ENCODE measurements at regions not wholly inside any gene's neighbourhood (a gene's known extent, or its start where the extent isn't known, plus 50 kb on each side); places are given as distances from the start of the nearest gene placed in this dataset.

- Histone ChIP-seq H3K9me3 (ENCODE audit: control insufficient read depth, low read length) (no peaks in the 10 kb centered on the region), H3K4me3 (ENCODE audit: insufficient read depth, low read depth, low read length, poor library complexity, severe bottlenecking) (no peak overlapping the region), H3K36me3 (ENCODE audit: control insufficient read depth, insufficient read depth, low read length) (no peaks in the 10 kb centered on the region), H3K4me1 (ENCODE audit: control insufficient read depth, insufficient read depth, low read length, poor library complexity, severe bottlenecking) (no peaks in the 10 kb centered on the region), H3K27ac (ENCODE audit: insufficient read depth, low read length, poor library complexity, severe bottlenecking) (no peak overlapping the region), H3K27me3 (replicated peaks; ENCODE audit: control insufficient read depth, insufficient read depth, low read length, poor library complexity, severe bottlenecking) (no peaks in the 10 kb centered on the region)
- DNase-seq: no peak
These were observed 106.0 kb upstream of the LINGO1 start for GRCh38 chr15:77738441-77739302.

GRCh38 chr15:77738038-77738370, 105.3 kb upstream of the LINGO1 start:
- no peaks in the 10 kb centered on the region for H3K9me3 ChIP-seq (ENCODE audit: control insufficient read depth, low read length)
- H3K36me3 ChIP-seq (ENCODE audit: control insufficient read depth, insufficient read depth, low read length): no peaks in the 10 kb centered on the region
- H3K4me1 ChIP-seq (ENCODE audit: control insufficient read depth, insufficient read depth, low read length, poor library complexity, severe bottlenecking): no peaks in the 10 kb centered on the region
- DNase-seq: no peak
- no peaks in the 10 kb centered on the region for H3K27me3 ChIP-seq (replicated peaks; ENCODE audit: control insufficient read depth, insufficient read depth, low read length, poor library complexity, severe bottlenecking)
- H3K4me3 ChIP-seq (ENCODE audit: insufficient read depth, low read depth, low read length, poor library complexity, severe bottlenecking): no peak overlapping the region
- H3K27ac ChIP-seq (ENCODE audit: insufficient read depth, low read length, poor library complexity, severe bottlenecking): no peak overlapping the region

DNA sequence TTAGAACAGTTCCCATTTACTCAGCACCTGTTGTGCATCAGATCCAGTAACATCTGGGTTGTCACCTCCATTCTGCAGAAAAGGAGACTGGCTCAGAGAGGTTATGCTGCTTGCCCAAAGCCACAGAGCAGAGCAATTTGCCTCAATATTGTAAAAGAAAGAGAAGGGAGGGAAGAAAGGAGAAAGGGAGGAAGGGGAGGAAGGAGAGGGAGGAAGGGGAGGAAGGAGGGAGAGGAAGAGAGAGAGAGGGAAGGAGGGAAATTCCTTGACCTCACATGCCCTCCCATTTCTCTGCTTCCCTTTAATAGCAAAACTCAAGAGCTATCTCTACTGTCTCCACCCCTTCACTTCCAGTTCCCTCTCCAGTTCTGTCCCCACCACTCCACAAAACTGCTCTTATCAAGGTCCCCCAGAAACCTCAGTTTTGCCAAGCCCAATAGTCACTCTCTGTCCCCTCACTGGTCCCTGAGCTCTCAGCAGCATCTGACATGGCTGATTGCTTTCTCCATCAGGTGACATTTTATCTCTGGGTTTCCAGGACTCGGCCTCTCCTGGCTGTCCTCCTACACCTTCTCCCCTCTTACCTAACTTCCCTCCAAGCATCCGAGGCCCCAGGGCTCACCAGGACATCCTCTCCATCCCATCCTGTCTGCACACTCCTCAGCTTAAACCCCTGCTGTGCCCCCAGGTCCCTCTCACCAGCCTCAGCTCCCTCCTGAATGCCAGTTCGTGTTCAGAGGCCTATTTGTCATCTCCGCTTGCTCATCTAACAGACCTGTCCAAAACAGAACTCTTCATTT, 104.7 kb upstream of the LINGO1 start:
- DNase-seq: no peak
- no peaks in the 10 kb centered on the region for H3K36me3 ChIP-seq (ENCODE audit: control insufficient read depth, insufficient read depth, low read length)
- H3K27ac ChIP-seq (ENCODE audit: insufficient read depth, low read length, poor library complexity, severe bottlenecking): no peak overlapping the region
- no peak overlapping the region for H3K4me3 ChIP-seq (ENCODE audit: insufficient read depth, low read depth, low read length, poor library complexity, severe bottlenecking)
- no peaks in the 10 kb centered on the region for H3K27me3 ChIP-seq (replicated peaks; ENCODE audit: control insufficient read depth, insufficient read depth, low read length, poor library complexity, severe bottlenecking)
- no peaks in the 10 kb centered on the region for H3K4me1 ChIP-seq (ENCODE audit: control insufficient read depth, insufficient read depth, low read length, poor library complexity, severe bottlenecking)
- no peaks in the 10 kb centered on the region for H3K9me3 ChIP-seq (ENCODE audit: control insufficient read depth, low read length)

- no peak overlapping the region for H3K27ac ChIP-seq (ENCODE audit: insufficient read depth, low read length, poor library complexity, severe bottlenecking)
These were observed 101.6 kb upstream of the LINGO1 start for GRCh38 chr15:77734306-77734705.

GRCh38 chr15:77733579-77734300, 101.0 kb upstream of the LINGO1 start:
- no peaks in the 10 kb centered on the region for H3K9me3 ChIP-seq (ENCODE audit: control insufficient read depth, low read length)
- no peak overlapping the region for H3K4me3 ChIP-seq (ENCODE audit: insufficient read depth, low read depth, low read length, poor library complexity, severe bottlenecking)
- no peak overlapping the region for H3K27ac ChIP-seq (ENCODE audit: insufficient read depth, low read length, poor library complexity, severe bottlenecking)
- DNase-seq: no peak
- H3K36me3 ChIP-seq (ENCODE audit: control insufficient read depth, insufficient read depth, low read length): no peaks in the 10 kb centered on the region
- H3K4me1 ChIP-seq (ENCODE audit: control insufficient read depth, insufficient read depth, low read length, poor library complexity, severe bottlenecking): no peaks in the 10 kb centered on the region
- H3K27me3 ChIP-seq (replicated peaks; ENCODE audit: control insufficient read depth, insufficient read depth, low read length, poor library complexity, severe bottlenecking): no peaks in the 10 kb centered on the region

More at GRCh38 chr15:77734306-77734705, 101.6 kb upstream of the LINGO1 start:
- no peaks in the 10 kb centered on the region for H3K27me3 ChIP-seq (replicated peaks; ENCODE audit: control insufficient read depth, insufficient read depth, low read length, poor library complexity, severe bottlenecking)
- no peaks in the 10 kb centered on the region for H3K9me3 ChIP-seq (ENCODE audit: control insufficient read depth, low read length)
- DNase-seq: no peak
- H3K36me3 ChIP-seq (ENCODE audit: control insufficient read depth, insufficient read depth, low read length): no peaks in the 10 kb centered on the region
- no peaks in the 10 kb centered on the region for H3K4me1 ChIP-seq (ENCODE audit: control insufficient read depth, insufficient read depth, low read length, poor library complexity, severe bottlenecking)
- no peak overlapping the region for H3K4me3 ChIP-seq (ENCODE audit: insufficient read depth, low read depth, low read length, poor library complexity, severe bottlenecking)

DNA sequence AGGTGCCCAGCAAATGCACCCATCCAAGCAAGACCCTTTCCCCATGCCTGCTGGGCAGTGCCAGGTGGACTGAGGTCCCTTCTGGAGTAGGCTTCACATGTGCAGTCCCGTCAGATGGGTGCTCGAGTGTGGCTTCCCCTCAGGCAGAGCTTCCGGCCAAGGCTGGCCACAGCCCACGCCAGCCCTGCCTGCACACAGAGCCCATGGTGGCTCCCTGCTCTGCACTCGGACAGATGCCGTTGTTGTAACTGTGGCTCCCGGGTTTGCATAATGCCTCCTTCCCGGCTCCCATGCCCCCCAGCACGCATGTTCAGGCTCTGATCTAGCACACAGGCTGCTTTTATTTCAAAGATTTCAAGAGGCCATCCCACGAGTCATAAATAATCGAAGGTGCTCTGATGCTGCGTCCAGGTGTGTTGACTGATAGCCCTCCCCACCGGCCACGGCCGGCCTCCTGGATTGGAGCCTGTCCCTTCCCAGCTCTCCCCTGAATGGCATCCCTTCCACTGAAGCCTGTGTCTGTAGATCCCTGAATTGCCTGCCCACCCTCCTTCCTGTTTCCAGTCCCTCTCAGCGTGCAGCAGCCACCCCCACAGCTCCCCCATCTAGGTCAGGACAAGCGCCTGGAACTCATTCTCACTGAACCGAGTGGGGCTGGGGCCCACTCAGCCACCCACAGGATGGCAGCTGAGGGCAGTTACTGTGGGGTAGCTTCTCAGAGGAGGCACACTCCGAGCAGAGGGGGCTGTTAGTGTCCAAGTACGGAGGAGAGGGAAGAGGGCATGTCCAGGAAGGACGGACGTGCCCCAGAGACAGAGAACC, 100.0 kb upstream of the LINGO1 start:
- Histone ChIP-seq H3K4me3 (ENCODE audit: insufficient read depth, low read depth, low read length, poor library complexity, severe bottlenecking) (no peak overlapping the region), H3K27ac (ENCODE audit: insufficient read depth, low read length, poor library complexity, severe bottlenecking) (no peak overlapping the region), H3K36me3 (ENCODE audit: control insufficient read depth, insufficient read depth, low read length) (no peaks in the 10 kb centered on the region), H3K9me3 (ENCODE audit: control insufficient read depth, low read length) (no peaks in the 10 kb centered on the region), H3K4me1 (ENCODE audit: control insufficient read depth, insufficient read depth, low read length, poor library complexity, severe bottlenecking) (no peaks in the 10 kb centered on the region), H3K27me3 (replicated peaks; ENCODE audit: control insufficient read depth, insufficient read depth, low read length, poor library complexity, severe bottlenecking) (no peaks in the 10 kb centered on the region)
- DNase-seq: no peak

- no peak overlapping the region for H3K27ac ChIP-seq (ENCODE audit: insufficient read depth, low read length, poor library complexity, severe bottlenecking)
- no peaks in the 10 kb centered on the region for H3K27me3 ChIP-seq (replicated peaks; ENCODE audit: control insufficient read depth, insufficient read depth, low read length, poor library complexity, severe bottlenecking)
- DNase-seq: no peak
- no peaks in the 10 kb centered on the region for H3K36me3 ChIP-seq (ENCODE audit: control insufficient read depth, insufficient read depth, low read length)
- H3K4me1 ChIP-seq (ENCODE audit: control insufficient read depth, insufficient read depth, low read length, poor library complexity, severe bottlenecking): no peaks in the 10 kb centered on the region
- H3K4me3 ChIP-seq (ENCODE audit: insufficient read depth, low read depth, low read length, poor library complexity, severe bottlenecking): no peak overlapping the region
- H3K9me3 ChIP-seq (ENCODE audit: control insufficient read depth, low read length): no peaks in the 10 kb centered on the region
These were observed 99.2 kb upstream of the LINGO1 start for GRCh38 chr15:77731945-77732344.

DNA sequence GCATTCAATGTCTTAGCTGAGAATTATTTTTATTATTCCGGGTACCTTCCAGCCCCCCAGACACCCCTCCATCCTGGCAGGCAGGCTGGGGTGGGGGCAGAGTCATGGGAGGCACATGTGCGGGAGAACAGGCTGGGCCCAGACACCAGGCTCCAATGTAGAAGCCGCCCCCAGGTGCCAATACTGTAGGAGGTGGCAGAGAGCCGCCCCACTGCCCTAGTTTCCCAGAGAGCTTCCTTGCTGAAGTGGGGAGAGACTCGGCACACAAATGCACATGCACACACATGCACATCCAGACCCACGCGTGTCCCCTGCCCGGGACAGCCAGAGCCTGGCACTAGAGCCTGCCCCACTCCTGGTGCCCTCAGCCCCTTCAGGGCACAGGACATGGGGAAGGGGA, 98.4 kb upstream of the LINGO1 start:
- Histone ChIP-seq H3K36me3 (ENCODE audit: control insufficient read depth, insufficient read depth, low read length) (no peaks in the 10 kb centered on the region), H3K27ac (ENCODE audit: insufficient read depth, low read length, poor library complexity, severe bottlenecking) (no peak overlapping the region), H3K27me3 (replicated peaks; ENCODE audit: control insufficient read depth, insufficient read depth, low read length, poor library complexity, severe bottlenecking) (no peaks in the 10 kb centered on the region), H3K9me3 (ENCODE audit: control insufficient read depth, low read length) (no peaks in the 10 kb centered on the region), H3K4me1 (ENCODE audit: control insufficient read depth, insufficient read depth, low read length, poor library complexity, severe bottlenecking) (no peaks in the 10 kb centered on the region), H3K4me3 (ENCODE audit: insufficient read depth, low read depth, low read length, poor library complexity, severe bottlenecking) (no peak overlapping the region)
- DNase-seq: no peak

- Histone ChIP-seq H3K27me3 (replicated peaks; ENCODE audit: control insufficient read depth, insufficient read depth, low read length, poor library complexity, severe bottlenecking) (no peaks in the 10 kb centered on the region), H3K36me3 (ENCODE audit: control insufficient read depth, insufficient read depth, low read length) (no peaks in the 10 kb centered on the region), H3K9me3 (ENCODE audit: control insufficient read depth, low read length) (no peaks in the 10 kb centered on the region), H3K4me3 (ENCODE audit: insufficient read depth, low read depth, low read length, poor library complexity, severe bottlenecking) (no peak overlapping the region), H3K27ac (ENCODE audit: insufficient read depth, low read length, poor library complexity, severe bottlenecking) (no peak overlapping the region), H3K4me1 (ENCODE audit: control insufficient read depth, insufficient read depth, low read length, poor library complexity, severe bottlenecking) (no peaks in the 10 kb centered on the region)
- no peak for DNase-seq
These were observed 95.1 kb upstream of the LINGO1 start for GRCh38 chr15:77727635-77728304.
